ENCODE measurements at regions not wholly inside any gene's neighbourhood (a gene's known extent, or its start where the extent isn't known, plus 50 kb on each side); places are given as distances from the start of the nearest gene placed in this dataset.

GRCh38 chr6:22925920-22926789 lies 356.8 kb downstream of the HDGFL1 start:
- no peak for TF ChIP-seq CTCF (IDR thresholded peaks at IDR 0.05; ENCODE audit: borderline replicate concordance, extremely low read depth, low read length, poor library complexity, severe bottlenecking)
- TF ChIP-seq EZH2 (IDR thresholded peaks at IDR 0.05; ENCODE audit: borderline replicate concordance, low read depth, low read length, severe bottlenecking): no peak

Measured in DND-41 (cell line).